Stimulated activated CD8-positive, alpha-beta memory T cell treated with anti-CD3 and anti-CD28 coated beads, Interleukin-7, amount 100 ng/mL, for 1 hour (primary cell): ENCODE measurements at regions not wholly inside any gene's neighbourhood (a gene's known extent, or its start where the extent isn't known, plus 50 kb on each side); places are given as distances from the start of the nearest gene placed in this dataset.
"Not testable (repeated sequence)": the region's sequence is repeated elsewhere in the genome, so short reads cannot be mapped to it uniquely, and the experiment has no call there.

Experiments
- DNase-seq, 2 donors: peaks; one replicate each; pipeline ENCODE4 v3.0.0-alpha.2; 2020; ENCODE audit warnings: low read depth in 2 of 2

- no peak for DNase-seq
Measured at GRCh38 chr15:96165775-96166174, 164.7 kb upstream of the NR2F2 start.

- no peak for DNase-seq
Measured at GRCh38 chr15:96166223-96167200, 164.0 kb upstream of the NR2F2 start.

- DNase-seq = not testable (repeated sequence)
Measured at GRCh38 chr15:96170616-96170978, 159.9 kb upstream of the NR2F2 start.

GRCh38 chr15:96170979-96171739 lies 159.3 kb upstream of the NR2F2 start:
- DNase-seq = no peak

- DNase-seq = no peak
Measured at GRCh38 chr15:96171853-96172296, 158.6 kb upstream of the NR2F2 start.

- no peak for DNase-seq
Measured at GRCh38 chr15:96172417-96172816, 158.1 kb upstream of the NR2F2 start.

GRCh38 chr15:96176831-96177230 lies 153.7 kb upstream of the NR2F2 start:
- DNase-seq = no peak

- DNase-seq = no peak
Measured at GRCh38 chr15:96177279-96177678, 153.2 kb upstream of the NR2F2 start.

GRCh38 chr15:96180087-96180748 lies 150.3 kb upstream of the NR2F2 start:
- no peak for DNase-seq

GRCh38 chr15:96181217-96181616 lies 149.3 kb upstream of the NR2F2 start:
- DNase-seq = no peak

- no peak for DNase-seq
Measured at GRCh38 chr15:96181873-96182301, 148.6 kb upstream of the NR2F2 start.

- DNase-seq = no peak
Measured at GRCh38 chr15:96182736-96183513, 147.6 kb upstream of the NR2F2 start.

GRCh38 chr15:96183514-96183850 lies 147.0 kb upstream of the NR2F2 start:
- no peak for DNase-seq

- DNase-seq = no peak
Measured at GRCh38 chr15:96183867-96184266, 146.6 kb upstream of the NR2F2 start.

GRCh38 chr15:96184297-96184696 lies 146.2 kb upstream of the NR2F2 start:
- no peak for DNase-seq

- DNase-seq = no peak
Measured at GRCh38 chr15:96186105-96186504, 144.4 kb upstream of the NR2F2 start.

GRCh38 chr15:96187341-96188305 lies 142.9 kb upstream of the NR2F2 start:
- DNase-seq = no peak

- no peak for DNase-seq
Measured at GRCh38 chr15:96197721-96198120, 132.8 kb upstream of the NR2F2 start.

GRCh38 chr15:96199111-96199510 lies 131.4 kb upstream of the NR2F2 start:
- DNase-seq = no peak

- no peak for DNase-seq
Measured at GRCh38 chr15:96200357-96200967, 130.0 kb upstream of the NR2F2 start.
